ENCODE measurements at regions not wholly inside any gene's neighbourhood (a gene's known extent, or its start where the extent isn't known, plus 50 kb on each side); places are given as distances from the start of the nearest gene placed in this dataset.

DNA sequence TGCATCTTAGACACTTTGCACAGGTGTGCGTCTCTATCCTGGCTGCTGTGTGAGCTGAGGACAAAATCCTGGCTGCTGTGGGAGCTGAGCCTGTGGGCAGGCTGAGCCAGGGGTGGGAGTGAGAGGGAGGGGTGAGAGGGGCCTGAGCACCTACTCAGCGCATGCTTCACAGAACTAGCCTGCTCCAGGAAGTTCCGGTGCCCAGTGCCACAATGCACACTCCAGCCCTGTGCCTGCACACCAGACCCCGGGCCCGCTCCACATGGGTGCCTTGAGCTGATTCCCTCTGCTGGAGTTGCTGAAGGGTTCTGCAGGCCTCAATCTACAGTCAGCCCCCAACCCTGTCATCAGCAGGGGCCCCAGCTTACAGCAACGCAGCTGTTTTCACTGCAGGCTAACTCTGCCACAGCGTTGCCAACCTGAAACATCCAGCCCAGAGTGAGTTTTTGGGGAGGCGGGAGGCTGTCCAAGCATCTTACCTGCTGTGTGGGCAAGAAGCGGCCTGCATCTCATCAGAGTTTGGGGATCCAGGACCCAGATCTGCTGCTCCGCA lies 1377.9 kb downstream of the TBC1D22A start:
- DNase-seq = no peak

DNA sequence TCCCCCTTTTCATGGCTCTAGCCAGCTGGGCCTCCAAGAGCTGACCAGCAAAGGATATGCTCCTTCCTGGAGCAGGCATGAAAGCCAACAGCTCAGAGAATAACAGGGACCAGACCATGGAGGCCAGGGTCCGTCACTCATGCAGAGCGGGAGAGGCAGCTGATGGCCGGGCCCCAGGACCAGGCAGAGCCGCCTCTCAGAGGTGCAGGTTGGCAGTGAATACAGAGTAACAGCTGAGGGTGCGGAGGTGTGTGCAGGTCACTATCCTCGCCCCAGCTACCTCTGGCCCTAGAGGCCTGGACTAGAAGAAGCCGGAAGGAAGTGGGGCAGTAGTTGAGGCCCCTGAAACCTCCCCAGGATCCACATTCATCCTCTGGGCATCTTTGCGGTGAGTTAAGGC lies 1377.3 kb downstream of the TBC1D22A start:
- DNase-seq = no peak

DNA sequence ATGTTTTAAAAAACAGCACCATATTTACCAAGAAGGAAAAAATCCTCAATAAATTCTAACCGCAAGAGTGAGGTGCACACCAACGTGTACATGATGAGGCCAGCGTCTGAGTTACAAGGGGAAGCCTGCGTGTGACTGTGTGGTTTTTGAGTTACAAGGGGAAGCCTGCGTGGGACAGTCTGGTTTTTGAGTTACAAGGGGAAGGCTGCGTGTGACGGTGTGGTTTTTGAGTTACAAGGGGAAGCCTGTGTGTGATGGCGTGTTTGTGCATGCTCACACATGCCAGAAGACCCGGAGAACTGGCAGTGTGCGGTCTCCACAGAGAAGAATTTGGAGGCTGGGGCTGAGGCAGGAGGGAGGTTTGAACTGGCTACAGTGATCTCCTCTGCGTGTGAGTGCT lies 1376.4 kb downstream of the TBC1D22A start:
- no peak for DNase-seq

DNA sequence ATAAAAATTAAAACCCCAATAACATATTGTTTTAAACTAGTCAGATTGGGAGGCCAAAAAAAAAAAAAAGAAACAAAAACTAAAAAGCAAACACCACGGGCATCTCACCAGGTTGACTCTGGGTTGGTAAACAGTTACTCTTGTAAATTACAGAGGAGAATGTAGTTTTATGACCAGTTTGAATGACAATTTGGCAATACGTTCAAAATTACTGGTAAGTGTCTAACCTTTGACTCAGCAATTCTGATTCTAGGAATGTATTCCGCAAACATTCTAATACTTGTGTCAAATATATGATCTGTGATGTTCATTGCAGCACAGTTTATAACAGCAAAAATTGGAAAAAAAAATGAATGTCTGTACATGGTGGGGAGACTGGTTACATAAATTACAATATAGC lies 1376.0 kb downstream of the TBC1D22A start:
- DNase-seq = no peak

DNA sequence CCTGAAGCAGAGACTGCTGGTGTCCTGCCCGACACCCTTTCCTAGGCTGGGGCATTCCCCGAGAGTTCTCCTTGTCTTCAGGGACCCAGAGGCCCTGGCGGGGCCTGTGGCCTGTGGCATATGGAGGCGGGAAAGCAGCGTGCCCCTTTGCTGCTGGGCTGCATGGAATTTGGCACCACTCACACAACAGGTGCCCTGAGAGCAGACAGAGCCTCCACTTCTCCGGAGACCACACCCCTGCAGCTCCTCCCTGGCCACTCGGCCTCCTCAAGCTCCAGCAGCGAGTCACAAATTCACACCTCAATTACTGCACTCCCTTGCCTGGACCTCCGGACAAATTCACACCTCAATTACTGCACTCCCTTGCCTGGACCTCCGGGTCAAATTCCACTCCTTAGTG lies 1375.2 kb downstream of the TBC1D22A start:
- no peak for DNase-seq

DNA sequence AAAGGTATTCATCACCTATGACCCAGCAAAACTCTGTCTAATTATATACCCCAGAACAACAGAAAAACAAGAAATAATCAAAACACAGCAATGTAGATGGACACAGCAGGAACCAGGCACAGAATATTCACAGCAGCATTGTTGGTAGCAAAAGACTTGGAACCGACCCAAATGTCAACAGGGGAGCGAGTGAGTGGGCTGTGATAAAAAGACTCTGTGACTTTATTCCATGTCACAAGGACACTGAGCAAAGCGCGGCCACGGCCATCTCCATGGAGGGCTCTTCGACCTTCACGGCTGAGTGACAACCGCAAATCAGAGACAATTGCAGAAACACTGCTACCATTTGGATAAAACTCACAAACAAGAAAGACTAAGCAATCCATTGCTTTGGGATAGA lies 1373.1 kb downstream of the TBC1D22A start:
- DNase-seq = no peak

DNA sequence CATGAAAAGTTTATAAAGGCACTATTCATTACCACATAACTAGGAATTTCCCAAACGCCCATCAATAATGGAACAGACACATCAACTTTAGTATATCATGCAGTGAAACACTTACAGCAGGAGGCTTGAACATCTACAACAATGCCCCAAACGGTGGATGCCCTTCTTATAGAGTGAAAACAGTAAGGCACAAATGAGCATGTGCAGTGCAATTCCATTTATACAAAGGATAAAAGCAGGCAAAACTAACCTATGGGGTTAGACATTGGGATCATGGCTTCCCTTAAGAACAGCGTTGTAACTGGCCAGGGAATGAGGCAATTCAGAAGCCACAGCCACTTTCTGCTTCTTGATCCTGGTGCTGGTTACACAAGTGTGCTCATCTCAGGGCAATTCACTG lies 1363.0 kb downstream of the TBC1D22A start:
- DNase-seq = no peak

DNA sequence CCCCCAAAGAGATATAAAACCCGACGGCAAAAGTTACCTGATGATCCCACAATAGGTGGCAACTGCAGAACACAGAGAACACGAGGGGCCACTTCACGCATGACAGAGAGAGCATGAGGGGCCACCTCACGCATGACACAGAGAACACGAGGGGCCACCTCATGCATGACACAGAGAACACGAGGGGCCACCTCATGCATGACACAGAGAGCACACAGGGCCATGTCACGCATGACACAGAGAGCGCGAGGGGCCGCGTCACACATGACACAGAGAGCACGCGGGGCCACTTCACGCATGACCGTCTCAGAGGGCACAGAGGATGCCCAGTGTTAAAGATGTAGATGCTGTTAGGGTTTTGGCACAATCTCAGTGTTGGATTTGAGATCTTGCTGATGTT lies 1359.5 kb downstream of the TBC1D22A start:
- no peak for DNase-seq

DNA sequence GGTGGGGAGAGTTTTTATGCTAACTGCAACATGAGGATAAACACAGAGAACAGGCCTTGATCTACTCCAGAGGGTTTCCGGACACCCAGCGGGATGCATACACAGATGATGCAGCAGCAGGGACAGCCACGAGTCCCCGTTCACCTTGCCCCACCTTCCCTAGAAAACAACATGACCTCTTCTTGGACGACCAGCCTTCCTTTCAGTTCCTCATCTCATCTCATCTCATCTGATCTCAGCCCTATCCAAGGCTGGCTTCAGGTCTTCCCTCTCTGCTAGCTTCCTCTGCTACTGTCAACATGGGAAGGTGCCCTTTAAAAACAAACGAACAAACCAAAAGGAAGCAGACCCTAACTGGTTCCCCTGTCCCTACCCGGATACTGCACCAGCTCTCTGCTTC lies 1356.2 kb downstream of the TBC1D22A start:
- no peak for DNase-seq

DNA sequence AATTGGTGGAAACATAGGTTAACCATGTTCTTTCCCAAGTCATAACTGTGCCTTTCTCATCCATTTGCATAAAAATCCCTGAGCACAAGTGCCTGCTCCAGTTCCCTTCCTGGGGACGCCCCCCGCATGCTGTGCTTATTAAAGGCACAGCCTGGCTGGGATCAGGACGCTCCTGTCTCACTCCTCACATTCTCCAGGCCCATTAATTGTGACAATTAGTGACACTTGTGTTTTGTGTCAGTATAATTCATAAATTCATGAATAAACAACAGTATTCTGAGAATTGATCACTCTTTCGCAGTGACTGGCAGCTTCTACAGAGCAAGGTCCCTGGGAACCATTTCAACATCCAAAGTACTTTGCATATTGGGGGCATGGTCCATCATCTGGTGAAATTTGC lies 1354.4 kb downstream of the TBC1D22A start:
- DNase-seq = no peak

DNA sequence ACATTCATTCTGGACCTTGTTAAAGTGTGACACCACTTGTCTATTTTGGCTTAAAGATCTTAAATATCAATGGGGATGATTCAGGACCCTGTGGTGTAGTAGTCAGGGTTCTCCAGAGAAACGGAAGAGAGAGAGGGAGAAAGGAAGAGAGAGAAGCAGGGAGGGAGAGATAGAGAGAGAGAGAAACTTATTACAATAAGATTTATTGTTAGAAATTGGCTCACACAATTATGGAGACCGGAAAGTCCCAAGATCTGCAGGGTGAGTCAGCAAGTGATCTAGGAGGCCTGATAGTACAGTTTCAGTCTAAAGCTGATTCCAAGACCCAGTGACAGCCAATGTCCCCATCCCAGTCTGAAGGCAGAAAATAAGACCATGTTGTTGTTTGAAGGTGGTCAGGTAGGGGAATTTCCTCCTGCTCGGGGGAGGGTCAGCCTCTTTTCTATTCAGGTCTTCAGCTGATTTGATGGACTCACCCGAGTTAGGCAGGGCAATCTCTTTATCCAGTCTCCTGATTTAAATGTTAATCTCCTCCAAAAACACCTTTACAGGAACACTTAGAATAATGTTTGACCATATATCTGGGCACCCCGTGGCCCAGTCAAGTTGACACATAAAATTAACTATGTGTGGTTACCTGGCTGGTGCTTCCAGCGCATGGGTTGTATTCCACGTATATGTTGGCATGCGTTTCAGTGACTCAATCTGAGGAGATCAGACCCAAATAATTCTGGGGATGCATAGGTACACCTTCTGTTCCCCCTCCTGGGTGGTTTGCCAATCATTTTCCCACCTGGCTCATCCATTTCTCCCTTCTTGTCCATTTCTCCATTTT lies 1350.5 kb downstream of the TBC1D22A start:
- no peak for DNase-seq

DNA sequence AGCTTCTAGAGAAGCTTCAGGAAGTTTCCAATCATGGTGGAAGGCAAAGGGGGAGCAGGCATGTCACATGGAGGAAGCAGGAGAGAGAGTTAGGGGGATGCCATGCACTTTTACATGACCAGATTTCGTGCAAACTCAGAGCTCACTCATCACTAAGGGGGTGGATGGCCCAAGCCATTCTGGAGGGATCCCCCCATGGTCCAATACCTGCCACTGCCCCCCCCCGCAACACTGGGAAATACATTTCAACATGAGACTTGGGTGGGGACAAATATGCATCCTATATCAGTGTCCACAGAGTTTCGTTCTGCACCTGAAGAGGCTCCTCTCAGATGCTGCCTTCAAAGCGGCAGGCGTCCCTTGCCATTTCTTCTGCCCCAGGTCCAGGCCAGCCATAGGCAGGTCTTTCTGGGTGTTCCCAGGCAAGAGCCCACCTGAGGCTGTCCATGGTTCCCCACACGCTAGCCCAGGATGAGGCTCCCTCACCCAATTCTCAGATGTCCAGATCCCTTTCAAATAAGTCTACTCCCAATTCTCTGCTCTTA lies 1344.3 kb downstream of the TBC1D22A start:
- no peak for DNase-seq

DNA sequence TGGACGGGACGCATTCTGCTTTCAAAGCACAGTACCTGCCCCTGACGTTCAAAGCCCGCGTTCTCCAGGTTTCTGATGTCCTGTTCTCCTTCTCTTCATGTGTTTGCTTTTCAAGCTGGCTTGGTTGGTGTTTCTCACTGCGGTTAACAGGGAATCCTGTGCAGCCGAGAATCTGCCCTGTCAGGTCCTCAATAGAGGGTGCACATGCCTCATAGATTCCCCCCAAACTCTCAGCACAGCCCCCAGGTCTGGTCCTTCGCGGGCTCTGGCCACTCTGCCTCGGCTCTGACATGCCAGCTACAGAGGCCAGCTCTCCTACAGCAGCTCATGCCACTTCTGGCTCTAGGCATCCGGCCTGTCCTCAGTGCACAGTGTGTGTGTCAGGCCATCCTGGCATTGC lies 1343.8 kb downstream of the TBC1D22A start:
- no peak for DNase-seq

DNA sequence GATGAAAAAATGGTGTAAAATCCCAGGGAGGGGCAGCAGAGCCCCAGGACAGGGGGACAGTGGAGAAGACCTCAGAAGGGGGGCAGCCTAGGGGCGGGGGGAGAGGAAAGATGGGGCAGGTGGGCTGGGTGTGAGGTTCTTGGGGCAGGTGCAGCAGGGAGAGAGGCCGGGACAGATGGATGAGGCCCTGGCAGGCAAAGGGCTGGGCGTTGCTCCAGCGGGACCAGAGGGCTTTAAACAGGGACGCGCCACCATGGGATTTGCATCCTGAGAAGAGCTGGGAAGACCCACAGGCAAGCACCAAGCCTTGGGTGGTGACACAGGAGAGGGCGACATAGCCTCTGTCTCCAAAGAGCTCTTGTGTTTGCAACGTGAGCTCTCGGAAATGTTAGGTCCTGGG lies 1342.8 kb downstream of the TBC1D22A start:
- DNase-seq = no peak

DNA sequence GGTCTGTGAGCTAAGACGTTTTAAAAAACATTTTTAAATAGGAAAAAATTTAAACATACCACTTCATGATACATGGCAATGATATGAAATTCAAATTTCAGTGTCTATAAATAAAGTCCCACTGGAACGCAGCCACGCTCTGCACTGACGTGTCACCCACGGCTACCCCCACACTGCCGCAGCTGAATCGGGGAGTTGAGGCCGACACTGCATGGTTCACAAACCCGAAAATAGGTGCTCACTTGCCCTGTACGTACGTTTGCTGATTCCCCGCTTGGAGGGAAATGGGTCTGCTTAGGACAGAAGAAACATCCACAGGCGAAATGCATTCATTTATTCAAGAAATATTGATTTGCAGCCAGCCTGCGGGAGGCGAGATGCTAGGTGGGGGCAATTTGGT lies 1342.3 kb downstream of the TBC1D22A start:
- DNase-seq = no peak

DNA sequence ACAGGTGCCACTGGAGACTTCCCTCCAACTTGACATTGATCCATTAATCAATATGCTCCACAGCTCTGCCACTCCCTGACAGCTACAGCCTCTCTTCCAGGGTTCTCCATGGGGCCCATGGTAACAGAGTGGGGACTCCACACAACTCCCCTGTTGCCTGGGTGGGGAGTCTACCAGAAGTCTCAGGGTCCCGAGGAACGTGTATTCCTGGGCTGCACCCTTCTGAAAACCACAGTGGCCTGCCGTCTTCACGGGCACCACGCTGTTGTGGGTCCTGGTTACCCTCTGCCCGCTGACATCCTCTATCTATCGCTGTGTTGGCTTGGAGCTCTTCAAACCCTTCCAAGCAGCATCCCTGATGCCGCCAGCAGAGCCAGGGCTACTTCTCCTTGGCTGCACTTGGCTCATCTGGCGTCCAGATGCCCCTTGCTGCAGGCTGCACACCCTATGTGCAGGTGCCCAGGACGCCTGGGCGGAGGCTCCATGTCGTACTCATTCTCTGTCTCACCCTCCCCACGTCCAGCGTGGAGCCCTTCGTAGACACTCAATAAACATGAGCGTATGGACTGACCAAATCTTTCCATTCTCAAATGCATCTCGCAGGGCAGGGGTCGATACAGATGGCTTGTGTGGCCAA lies 1341.8 kb downstream of the TBC1D22A start:
- DNase-seq = no peak

DNA sequence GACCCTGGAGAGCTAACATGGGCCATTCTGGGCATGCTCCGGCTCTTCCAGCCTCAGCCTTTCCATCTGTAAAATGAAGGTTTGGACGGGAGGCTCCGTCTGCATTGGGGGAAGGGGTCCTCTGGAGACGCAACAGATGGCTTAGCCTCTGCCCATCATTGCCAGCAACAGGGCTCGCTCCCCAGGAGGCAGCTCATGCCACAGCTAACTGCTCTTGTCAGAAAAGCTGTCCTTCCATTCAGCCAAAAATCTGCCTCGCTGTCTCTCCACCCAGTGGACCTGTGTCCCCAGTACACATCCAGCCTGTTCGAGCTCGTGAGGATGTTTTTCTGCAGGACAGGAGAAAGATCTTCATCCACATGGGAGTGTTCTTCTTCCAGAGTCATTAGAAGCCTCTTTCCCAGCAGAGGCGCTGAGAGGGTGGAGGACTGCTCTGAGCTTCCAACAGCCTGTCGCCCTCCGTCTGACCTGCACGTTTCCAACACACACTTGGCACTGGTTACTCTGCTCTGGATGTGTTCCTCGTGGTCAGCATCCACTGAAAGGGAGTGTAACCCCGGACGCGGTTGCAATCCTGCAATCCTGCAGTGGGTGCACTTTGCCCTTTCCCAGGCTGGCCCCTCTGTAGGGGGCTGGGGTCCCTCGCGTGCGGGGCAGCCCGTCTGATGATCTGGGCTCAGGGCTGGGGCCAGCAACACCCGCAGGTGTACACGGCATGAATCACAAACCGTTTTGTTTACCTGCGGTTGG lies 1340.9 kb downstream of the TBC1D22A start:
- DNase-seq = no peak

DNA sequence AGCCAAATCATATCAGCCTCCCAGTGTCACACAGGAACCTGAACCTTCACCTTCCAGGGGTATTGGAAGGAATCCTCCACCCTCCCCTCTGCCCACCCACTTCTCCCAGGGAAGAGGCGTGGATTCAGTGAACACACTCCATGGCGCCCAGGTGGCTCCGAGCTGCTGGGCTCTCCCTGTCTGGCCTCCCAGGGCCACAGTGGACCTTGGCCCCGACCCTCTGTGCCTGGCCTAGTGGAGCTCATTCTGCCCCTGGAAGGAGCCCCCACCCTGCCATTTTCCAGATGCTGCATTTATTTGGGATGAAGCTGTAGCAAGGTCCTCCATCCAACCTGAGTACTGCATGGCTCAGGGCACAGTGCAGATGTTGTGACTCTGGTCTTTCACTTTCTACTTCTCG lies 1340.1 kb downstream of the TBC1D22A start:
- no peak for DNase-seq

DNA sequence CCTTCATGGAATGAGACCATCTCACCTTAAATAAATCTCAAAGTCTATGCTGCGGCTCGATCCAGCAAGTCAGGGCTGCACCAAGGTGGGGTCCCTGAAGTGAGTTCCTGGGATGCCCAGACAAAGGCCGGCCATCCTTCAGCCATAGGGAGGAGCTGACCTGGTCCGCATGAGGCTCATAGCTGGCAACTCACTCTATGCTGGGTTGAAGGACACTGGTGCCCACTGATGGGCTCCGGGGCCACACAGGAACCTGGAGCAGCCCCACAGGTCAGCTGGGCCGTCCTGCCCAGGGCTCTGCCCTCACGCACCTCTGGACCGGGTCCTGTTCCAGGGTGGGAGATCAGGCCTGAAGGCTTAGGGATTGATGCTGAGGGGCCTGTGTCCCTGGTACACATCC lies 1339.3 kb downstream of the TBC1D22A start:
- DNase-seq = no peak

DNA sequence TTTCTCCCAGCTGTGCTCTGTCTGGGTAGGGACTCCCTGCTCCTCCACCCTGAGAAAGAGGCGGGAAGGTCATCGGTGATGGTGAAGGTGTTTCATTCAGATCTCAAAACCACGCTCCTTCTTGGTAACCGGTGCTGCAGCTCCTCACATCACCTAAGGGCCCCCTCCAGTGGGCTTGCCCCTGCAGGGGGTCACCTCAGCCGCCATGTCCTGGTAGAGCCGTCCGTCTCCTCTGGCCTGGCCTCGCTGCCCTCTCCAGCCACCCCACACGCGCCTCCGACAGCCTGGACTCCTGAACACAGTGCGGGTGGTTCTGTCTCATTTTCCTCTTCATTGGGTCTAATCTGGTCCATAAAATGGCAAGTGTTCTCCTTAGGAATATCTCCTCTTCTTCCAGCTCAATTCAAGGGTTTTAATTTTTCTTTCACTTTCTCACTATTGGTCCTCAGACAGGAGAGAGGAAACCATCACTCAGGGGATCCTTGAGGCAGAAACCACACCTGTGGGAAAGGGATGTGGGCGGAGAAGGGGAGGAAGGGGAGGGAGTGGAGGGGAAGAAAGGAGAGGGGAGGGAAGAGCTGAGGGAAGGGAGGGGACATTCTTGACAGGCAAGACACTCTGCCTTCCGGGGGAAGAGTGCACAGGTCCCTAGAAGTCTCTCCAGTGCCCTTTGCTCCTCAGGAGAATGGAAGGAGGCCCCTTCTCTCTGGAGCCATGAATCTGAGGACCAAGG lies 1338.4 kb downstream of the TBC1D22A start:
- no peak for DNase-seq

DNA sequence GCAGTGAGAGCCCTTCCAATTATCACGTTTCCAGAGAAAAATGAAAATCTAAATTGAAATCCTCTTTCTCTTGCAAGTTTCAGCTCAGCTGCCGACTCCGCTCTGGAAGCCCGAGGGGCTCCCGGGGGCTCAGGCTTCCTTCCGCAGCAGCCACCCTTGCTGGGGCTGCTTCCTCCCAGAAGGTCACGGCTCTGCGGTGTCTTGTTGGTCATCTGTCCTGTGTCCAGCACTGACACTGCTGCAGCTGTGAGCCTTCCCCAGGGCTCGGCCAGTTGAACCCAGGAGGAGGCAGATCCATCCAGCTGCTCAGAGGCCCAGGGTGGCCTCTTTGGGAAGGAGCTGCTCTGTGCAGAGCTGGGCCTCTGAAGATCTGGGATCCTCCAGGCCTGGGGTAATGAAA lies 1337.2 kb downstream of the TBC1D22A start:
- no peak for DNase-seq

DNA sequence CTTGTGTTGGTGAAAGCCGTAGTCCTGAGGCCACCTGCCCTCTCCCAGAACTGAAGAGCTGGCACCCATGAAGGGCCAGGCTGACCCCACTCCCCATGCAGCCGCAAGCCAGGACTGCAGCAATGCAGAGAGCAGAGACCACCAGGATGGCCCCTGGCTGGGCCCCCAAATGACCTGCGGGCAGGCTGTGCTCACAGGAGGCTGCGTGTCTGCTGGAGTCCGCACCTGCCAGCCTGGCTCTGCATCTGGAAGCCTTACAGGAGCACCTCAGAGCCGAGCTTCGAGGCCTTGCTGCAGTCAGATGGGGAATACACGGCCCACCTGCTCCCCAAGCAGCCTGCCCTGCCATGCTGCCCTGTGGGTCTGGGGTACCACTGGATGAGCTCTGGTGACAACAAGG lies 1336.8 kb downstream of the TBC1D22A start:
- no peak for DNase-seq

DNA sequence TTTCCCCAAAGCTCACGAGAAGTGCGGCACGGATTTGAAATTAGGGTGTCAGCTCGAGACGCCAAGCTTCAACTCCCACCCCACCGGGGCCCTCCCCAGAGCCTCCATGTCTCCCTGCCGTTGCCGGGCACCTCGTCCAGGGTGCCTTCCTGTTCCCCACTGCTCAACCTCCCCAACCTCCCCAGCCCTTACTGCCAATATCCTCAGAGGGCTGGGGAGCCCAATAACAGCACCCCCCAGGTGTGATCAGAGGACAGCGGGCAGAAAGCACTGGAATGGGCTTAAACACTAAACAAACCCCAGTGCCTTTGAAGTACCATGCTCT lies 1336.4 kb downstream of the TBC1D22A start:
- DNase-seq = no peak
